ENCODE measurements at regions not wholly inside any gene's neighbourhood (a gene's known extent, or its start where the extent isn't known, plus 50 kb on each side); places are given as distances from the start of the nearest gene placed in this dataset.

DNA sequence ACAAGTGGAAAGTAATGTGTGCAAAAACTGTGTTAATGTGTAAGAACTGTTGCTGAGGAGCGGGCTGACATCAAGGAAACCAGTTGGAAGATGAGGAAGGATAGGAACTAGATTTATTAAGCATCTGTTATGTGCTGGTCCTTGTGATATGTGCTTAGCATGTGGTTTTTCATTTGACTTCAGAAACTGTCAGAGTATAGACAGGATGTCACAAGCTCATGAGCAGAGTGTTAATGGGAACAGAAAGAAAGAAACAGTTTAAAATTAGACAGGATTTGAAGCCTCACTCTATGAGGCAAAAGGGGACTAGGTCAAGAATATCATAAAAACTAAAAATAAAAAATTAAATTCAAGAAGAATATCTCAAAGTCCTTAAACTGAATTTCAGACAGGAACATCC is 270.6 kb upstream of the DPPA4 start:
- ChIA-PET CTCF (interaction anchor here (0.8 to 1.4 kb wide), 2 partner anchors 9 to 118 kb away, joined by 3 to 4 read pairs; no protein-coding TSS in a partner anchor), POLR2A (no interaction called here)
- DNase-seq (ENCODE audit: extremely low spot score), result no peak
- TF ChIP-seq, protein P1, sequence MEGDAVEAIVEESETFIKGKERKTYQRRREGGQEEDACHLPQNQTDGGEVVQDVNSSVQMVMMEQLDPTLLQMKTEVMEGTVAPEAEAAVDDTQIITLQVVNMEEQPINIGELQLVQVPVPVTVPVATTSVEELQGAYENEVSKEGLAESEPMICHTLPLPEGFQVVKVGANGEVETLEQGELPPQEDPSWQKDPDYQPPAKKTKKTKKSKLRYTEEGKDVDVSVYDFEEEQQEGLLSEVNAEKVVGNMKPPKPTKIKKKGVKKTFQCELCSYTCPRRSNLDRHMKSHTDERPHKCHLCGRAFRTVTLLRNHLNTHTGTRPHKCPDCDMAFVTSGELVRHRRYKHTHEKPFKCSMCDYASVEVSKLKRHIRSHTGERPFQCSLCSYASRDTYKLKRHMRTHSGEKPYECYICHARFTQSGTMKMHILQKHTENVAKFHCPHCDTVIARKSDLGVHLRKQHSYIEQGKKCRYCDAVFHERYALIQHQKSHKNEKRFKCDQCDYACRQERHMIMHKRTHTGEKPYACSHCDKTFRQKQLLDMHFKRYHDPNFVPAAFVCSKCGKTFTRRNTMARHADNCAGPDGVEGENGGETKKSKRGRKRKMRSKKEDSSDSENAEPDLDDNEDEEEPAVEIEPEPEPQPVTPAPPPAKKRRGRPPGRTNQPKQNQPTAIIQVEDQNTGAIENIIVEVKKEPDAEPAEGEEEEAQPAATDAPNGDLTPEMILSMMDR (IDR thresholded peaks at IDR 0.05; ENCODE audit: control extremely low read depth, extremely low read depth, low read depth, missing control alignments), result no peak

DNA sequence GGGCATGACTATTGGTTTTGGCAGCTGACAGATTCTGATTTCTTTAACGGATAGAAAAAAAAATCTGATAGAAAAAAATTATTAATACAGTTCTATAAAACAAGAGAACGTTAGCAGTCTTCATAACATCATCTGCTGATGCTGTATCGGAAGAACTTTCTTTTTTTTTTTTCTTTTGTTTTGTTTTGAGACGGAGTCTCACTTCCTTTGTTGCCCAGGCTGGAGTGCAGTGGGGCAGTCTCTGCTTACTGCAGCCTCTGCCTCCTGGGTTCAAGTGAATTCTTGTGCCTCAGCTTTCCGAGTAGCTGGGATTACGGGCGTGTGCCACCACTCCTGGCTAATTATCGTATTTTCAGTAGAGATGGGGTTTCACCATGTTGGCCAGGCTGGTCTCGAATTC is 271.2 kb upstream of the DPPA4 start:
- ChIA-PET POLR2A (no interaction called here), CTCF (interaction anchor here (0.8 kb wide), 1 partner anchor 119 kb away, joined by 3 read pairs; no protein-coding TSS in a partner anchor)
- no peak for DNase-seq (ENCODE audit: extremely low spot score)
- TF ChIP-seq, protein P1 (IDR thresholded peaks at IDR 0.05; ENCODE audit: control extremely low read depth, extremely low read depth, low read depth, missing control alignments), result no peak

DNA sequence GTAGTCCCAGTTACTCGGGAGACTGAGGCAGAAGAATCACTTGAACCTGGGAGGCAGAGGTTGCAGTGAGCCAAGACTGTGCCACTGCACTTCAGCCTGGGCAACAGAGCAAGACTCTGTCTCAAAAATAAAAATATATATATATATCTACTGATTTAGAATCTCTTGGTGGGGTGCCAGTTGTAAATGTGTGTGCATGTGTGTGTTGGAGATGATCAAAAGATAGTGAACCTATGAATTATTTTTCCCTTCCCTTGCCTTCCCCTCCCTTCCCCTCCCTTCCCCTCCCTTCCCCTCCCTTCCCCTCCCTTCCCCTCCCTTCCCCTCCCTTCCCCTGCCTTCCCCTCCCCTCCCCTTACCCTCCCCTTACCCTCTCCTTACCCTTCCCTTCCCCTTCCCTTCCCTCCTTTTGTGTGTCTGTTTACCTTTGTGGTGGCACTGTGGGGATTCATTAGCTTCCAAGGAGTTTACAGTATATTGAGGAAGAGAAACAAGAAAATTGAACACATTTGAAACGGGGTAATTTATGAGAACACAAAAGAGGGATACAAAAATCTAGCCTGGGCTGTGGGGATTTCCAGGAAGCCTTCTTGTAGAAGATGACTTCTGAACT is 281.5 kb upstream of the DPPA4 start:
- TF ChIP-seq, protein P1 (IDR thresholded peaks at IDR 0.05; ENCODE audit: control extremely low read depth, extremely low read depth, low read depth, missing control alignments), result no peak
- CTCF ChIA-PET, result no interaction called here
- POLR2A ChIA-PET, result no interaction called here
- DNase-seq (ENCODE audit: extremely low spot score), result no peak

DNA sequence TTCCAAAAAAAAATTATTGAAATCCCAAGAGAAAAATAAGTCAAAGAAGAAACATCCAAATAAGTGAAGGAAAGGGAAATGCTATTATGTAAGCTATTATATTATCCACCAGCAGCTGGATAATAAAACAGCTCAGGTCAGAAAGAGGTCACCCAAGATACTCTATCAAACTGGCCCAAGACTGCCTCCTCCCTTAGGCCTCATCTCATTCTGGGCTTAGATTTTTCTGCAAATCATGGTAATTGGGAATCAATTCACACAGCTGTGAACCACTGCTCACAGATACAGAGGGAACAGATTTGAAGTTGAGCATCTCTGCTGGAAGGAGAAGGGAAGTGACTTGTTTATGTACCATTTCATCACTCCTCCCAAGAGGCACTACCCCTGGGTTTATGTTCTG is 294.6 kb upstream of the DPPA4 start:
- DNase-seq (ENCODE audit: extremely low spot score), result no peak
- POLR2A ChIA-PET, result no interaction called here
- TF ChIP-seq, protein P1 (IDR thresholded peaks at IDR 0.05; ENCODE audit: control extremely low read depth, extremely low read depth, low read depth, missing control alignments), result no peak
- CTCF ChIA-PET, result no interaction called here

DNA sequence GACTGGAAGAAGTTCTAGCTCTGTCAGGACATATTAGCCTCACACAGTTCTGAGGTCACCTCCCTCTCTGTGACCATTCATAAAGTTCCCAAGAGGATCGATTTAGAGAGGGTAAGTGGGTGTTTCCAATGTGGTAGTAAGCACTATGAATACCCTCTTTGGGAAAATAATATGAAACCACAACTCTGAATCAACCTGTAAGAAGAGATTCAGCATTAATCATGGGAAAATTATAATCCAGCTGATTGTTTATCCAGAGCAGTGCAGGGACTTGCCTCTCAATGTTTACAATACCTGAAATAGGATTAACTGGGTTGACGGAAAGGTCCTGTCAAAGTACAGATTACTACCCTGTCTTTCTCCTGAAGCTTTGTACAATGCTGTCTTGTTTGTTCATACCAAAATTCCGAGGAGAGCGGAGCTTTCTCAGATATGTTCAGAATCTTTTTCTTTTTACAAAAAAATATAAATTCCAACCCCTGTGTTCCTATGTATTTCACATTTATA is 302.9 kb upstream of the DPPA4 start:
- DNase-seq (ENCODE audit: extremely low spot score), result no peak
- ChIA-PET POLR2A (no interaction called here), CTCF (interaction anchor here (1.1 kb wide), 1 partner anchor 10 kb away, joined by 3 read pairs; no protein-coding TSS in a partner anchor)
- TF ChIP-seq, protein P1 (IDR thresholded peaks at IDR 0.05; ENCODE audit: control extremely low read depth, extremely low read depth, low read depth, missing control alignments), result no peak

DNA sequence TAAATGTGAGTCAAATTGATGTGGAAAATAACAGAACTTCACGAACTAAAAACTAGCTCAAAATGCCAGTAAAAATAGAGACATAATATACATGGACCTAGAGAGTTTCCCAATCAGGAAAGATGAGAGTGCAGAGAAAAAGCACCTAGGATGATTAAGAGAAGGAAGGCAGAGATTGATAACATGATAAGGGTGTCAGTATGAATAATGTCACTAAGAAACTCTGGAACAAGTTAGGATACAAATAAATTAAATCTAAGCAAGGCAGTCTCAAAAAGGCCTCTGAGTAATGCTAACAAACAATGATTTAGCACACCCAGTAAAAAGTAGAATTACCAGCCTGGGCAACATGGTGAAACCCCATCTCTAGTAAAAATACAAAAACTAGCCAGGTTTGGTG is 304.7 kb upstream of the DPPA4 start:
- TF ChIP-seq, protein P1 (IDR thresholded peaks at IDR 0.05; ENCODE audit: control extremely low read depth, extremely low read depth, low read depth, missing control alignments), result no peak
- ChIA-PET POLR2A (no interaction called here), CTCF (interaction anchor here (0.9 kb wide), 1 partner anchor 9 kb away, joined by 3 read pairs; no protein-coding TSS in a partner anchor)
- DNase-seq (ENCODE audit: extremely low spot score), result no peak

Measured in GM10248 (cell line).